SK-N-SH (cell line): ENCODE measurements at regions not wholly inside any gene's neighbourhood (a gene's known extent, or its start where the extent isn't known, plus 50 kb on each side); places are given as distances from the start of the nearest gene placed in this dataset.

Experiments used
- CTCF ChIP-seq: fragments of 200-600 bp; sonication (generic); IDR thresholded peaks from 2 replicates; pipeline ENCODE4 v1.6.1; 2017; ENCODE audit warnings: antibody characterized with exemption, mild to moderate bottlenecking, moderate library complexity
- EP300 ChIP-seq, 2 experiments: IDR thresholded peaks; 2 replicates each; pipeline versions ENCODE4 v1.4.0 to v1.6.1; 2012; ENCODE audit warnings: borderline replicate concordance in 1 of 2, low read depth in 1 of 2, low read length in 1 of 2
- IRF3 ChIP-seq: fragments of 150-350 bp; IDR thresholded peaks from 2 replicates; pipeline ENCODE4 v1.6.1; 2016; ENCODE audit warnings: mild to moderate bottlenecking, low read depth, low read length
- JUND ChIP-seq: IDR thresholded peaks from 2 replicates; pipeline ENCODE4 v1.4.0; 2012
- MEF2A ChIP-seq: IDR thresholded peaks from 2 replicates; pipeline ENCODE4 v1.4.0; 2012; ENCODE audit warnings: low read depth, borderline replicate concordance
- POLR2AphosphoS5 ChIP-seq: IDR thresholded peaks from 2 replicates; pipeline ENCODE4 v1.6.1; 2012; ENCODE audit warnings: low read depth, low read length
- RCOR1 ChIP-seq: fragments of 150-350 bp; IDR thresholded peaks from 2 replicates; pipeline ENCODE4 v1.6.1; 2017; ENCODE audit warnings: antibody characterized with exemption, low read length
- SMC3 ChIP-seq: IDR thresholded peaks from 2 replicates; pipeline ENCODE4 v1.6.1; 2012; ENCODE audit warnings: low read depth, low read length, improper control_type of control experiment
- USF2 ChIP-seq: fragments of 150-350 bp; IDR thresholded peaks from 2 replicates; pipeline ENCODE4 v1.6.1; 2017; ENCODE audit warnings: antibody characterized with exemption, low read length, low read depth, borderline replicate concordance
- YY1 ChIP-seq: IDR thresholded peaks from 2 replicates; pipeline ENCODE4 v1.4.0; 2012; ENCODE audit warnings: low read depth, mild to moderate bottlenecking
- TF ChIP-seq, protein P1 (sequence below): IDR thresholded peaks from 2 replicates; pipeline ENCODE4 v1.4.0; 2012; ENCODE audit warnings: low read depth, borderline replicate concordance

DNA sequence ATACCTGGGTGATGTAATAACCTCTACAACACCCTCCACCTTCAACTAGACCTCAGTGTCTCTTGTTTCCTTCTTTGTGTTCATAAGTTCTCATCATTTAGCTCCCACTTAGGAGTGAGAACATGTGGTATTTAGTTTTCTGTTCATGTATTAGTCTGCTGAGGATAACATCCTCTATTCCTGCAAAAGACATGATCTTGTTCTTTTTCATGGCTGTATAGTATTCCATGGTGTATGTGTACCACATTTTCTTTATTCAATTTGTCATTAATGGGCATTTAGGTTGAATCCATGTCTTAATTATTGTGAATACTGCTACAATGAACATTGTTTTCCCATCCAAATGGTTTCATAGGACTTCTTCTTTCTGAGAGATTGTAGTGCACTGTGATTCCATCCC is 135.7 kb downstream of the MBL2 start:
- no peak for TF ChIP-seq RCOR1
- TF ChIP-seq CTCF: no peak
- no peak for TF ChIP-seq IRF3
- no peak for TF ChIP-seq POLR2AphosphoS5
- no peak for TF ChIP-seq EP300 (IDR thresholded peaks at IDR 0.05; ENCODE audit: borderline replicate concordance in 1 of 2, low read depth in 1 of 2, low read length in 1 of 2)
- TF ChIP-seq YY1: no peak
- no peak for TF ChIP-seq MEF2A
- TF ChIP-seq JUND: no peak
- TF ChIP-seq, protein P1, sequence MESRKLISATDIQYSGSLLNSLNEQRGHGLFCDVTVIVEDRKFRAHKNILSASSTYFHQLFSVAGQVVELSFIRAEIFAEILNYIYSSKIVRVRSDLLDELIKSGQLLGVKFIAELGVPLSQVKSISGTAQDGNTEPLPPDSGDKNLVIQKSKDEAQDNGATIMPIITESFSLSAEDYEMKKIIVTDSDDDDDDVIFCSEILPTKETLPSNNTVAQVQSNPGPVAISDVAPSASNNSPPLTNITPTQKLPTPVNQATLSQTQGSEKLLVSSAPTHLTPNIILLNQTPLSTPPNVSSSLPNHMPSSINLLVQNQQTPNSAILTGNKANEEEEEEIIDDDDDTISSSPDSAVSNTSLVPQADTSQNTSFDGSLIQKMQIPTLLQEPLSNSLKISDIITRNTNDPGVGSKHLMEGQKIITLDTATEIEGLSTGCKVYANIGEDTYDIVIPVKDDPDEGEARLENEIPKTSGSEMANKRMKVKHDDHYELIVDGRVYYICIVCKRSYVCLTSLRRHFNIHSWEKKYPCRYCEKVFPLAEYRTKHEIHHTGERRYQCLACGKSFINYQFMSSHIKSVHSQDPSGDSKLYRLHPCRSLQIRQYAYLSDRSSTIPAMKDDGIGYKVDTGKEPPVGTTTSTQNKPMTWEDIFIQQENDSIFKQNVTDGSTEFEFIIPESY: no peak
- TF ChIP-seq USF2: no peak
- TF ChIP-seq SMC3: no peak
